GDM1 (cell line): ENCODE measurements at regions not wholly inside any gene's neighbourhood (a gene's known extent, or its start where the extent isn't known, plus 50 kb on each side); places are given as distances from the start of the nearest gene placed in this dataset.

ENCODE experiments used
- DNase-seq: peaks from one replicate; lab custom pipeline; 2025; lab: John Stamatoyannopoulos, UW

DNA sequence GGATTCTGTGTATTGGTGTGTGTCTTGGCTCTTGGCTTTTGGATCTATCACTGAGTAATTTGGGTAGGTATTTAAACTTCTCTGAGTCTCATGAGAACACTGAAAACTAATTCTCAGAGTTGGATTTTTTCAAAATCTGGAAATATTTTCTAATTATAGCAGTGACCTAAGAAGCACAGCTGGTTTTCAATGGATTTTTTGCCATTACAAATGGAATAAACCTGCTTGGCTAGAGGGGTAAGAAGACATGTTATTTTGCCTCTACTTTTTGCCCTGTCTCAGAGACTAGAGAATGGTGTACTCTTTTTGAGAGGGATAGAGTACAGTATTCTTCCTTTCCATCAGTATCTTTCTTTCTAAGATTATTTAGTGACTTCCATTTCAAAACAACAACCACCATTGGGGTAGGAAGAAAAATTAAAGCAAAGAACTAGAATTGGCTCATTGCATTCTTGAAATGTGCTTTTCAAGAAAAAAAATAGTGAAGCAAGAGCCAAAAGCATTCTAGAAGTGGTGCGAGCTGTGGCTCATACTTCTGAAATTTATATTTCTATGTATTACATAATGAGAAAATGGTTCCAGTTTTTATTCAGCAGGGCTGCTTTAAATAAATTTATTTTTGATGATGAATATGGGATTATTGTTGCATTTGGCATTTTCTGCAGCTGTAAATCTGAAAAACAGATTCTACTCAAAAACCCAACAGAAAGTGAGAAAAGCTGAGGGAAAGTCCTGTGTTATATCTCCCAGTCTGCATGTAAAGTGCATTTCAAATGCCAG is 850.2 kb upstream of the SLIT2 start:
- DNase-seq, result no peak

DNA sequence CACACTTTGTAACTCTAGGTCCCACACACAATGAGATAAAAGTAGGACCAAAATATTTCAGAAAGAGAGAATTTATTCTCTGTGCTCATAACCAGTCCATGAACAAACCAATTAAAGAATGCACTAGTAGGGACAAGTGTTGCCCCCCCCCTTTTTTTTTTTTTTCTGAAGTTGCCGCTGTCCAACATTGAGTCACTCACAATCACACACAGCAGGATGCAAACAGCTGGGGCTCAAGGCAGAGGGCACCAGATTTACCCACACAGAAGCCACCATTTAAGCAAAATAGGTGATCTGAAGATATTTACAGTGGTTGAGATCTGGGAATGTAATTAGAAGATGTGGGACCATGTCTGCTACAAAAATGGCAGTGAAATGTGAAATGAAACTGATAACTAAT is 850.9 kb upstream of the SLIT2 start:
- DNase-seq, result no peak

DNA sequence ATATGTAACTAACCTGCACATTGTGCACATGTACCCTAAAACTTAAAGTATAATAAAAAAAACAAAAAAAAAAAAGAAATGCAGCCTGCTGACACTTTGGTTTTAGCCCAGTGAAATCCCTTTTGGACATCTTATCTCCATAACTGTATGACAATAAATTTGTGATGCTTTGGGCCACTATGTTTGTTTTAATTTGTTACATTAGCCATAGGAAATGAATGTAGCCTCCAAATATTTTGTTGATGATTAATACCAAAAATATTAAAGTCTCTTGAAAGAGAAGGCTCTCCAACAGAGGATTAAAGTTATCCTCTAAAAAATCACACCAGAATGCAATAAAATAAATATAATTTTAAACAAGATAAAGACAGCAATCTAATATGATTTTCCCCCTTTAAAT is 852.7 kb upstream of the SLIT2 start:
- DNase-seq, result no peak

DNA sequence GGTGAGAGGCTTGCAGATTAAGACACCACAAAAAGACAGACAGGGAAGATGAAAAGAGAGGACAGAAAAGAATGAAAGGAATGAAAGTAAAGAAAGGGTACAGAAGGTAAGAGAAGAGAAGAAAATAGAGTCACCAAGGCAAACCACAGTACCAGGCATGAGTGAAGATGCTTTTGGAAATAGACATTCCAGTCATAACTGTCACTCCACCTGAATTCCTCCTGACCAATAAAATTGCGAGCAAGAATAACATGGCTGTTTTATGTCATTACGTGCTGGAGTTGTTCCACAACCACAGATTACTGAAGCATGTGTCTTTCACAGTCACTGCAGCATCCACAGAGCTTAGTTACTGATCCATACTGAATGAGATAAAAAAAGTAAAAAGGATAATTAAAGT is 864.9 kb upstream of the SLIT2 start:
- no peak for DNase-seq

DNA sequence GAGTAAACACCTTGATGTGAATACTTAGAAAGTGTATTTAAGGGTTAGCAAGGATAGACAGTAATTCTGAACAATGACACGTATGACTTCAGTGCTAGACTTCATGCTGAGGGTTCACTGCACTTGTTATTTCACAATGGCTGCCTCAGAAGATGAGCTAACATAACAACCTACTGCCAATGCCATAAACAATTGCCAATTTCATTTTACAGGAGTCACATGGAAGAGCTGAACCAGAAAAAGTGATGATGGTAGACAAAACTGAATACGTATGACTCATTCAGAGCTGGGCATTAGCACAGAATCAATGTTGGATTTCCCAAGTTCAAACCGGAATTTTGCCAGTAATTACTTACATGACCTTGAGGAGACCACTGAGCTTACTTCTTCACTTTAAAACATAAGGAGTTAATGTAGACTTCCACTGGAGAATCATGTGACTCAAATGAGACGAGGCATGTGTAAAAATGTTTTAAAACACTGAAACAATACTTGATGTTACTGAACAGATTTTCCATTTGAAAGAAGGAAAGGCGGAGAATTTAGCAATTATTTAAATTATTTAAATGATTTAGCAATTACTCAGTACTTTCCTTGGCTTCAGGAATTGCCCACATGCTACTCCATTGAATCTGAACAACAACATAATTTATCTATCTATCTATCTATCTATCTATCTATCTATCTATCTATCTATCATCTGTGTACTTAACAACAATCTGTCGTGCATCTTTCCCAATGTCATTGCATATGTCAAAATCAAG is 868.5 kb upstream of the SLIT2 start:
- DNase-seq, result no peak

DNA sequence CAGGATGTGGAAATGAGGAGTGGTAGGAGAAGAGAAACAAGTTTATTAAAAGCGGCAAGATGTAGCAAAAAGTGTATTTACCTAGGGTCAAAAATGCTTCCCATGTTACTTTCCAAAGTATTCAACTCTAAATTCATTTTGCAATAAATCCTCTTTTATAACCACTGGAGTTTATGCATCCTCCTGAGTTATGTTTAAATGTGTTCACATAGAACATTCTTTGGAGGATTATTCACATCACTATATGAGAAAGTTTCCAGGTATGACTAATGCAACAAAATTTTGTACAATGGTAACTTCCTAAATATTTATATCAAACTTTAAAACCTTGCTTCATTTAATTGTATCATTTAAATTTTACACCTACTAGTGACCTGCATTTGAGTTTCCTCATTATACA is 870.6 kb upstream of the SLIT2 start:
- no peak for DNase-seq

DNA sequence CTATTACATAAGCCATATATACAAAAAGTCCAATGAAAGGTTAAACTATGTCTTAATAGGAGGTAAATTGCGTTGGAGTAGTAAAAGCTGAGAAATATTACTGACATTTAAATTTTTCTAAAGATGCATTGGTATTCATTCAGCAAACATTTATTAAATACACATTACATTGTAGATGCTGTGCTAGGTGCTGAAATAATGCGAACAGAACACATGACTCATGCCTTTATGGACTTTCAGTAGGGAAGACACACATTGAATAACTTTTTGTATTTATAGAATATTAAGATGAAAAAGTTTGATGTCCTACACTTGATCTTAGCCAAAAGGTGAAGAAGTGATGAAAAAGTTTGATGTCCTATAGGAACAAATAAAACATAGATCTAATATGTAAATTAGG is 871.1 kb upstream of the SLIT2 start:
- DNase-seq, result no peak

DNA sequence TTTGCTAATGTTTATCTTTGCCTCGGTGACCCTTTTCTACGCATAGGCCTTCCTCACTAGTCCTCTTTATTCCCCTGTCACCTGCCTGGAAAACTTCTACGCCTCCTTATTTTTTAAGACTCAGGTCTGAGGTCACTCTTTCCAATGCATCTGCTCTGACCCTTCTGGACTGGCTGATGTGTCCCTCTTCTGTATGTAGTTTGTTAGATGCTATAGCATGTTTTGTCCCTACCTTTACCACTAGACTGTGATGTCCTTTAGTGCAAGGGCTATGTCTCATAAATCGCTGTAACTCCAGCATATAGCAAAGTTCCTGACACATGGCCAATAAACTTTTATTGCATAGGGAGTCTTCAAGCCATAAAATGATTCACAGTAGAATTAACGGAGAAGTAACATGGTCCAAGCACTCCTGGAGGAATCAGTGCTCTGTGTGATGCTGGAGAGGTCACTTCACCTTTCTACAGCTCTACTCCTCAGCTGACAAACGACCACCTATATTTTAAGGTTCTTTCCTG is 872.5 kb upstream of the SLIT2 start:
- no peak for DNase-seq

DNA sequence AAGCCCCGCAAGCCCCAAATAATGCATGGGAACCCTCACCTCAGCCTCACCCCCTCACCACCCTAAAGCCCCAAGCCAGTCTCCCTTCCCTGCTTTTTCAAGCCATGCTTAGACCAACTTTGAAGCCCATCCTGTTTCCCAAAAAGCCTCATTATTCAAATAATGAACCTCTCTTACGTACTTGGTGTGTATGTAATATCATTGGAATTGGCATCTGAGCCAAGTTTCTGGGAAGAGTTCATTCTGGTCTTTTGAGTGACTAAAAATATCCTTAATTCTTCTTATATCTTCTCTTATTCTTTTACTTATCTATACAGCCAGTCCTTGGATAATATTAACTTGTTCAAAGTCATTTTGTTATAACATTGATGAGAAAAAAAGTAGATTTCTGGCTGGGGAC is 875.8 kb upstream of the SLIT2 start:
- DNase-seq, result no peak

DNA sequence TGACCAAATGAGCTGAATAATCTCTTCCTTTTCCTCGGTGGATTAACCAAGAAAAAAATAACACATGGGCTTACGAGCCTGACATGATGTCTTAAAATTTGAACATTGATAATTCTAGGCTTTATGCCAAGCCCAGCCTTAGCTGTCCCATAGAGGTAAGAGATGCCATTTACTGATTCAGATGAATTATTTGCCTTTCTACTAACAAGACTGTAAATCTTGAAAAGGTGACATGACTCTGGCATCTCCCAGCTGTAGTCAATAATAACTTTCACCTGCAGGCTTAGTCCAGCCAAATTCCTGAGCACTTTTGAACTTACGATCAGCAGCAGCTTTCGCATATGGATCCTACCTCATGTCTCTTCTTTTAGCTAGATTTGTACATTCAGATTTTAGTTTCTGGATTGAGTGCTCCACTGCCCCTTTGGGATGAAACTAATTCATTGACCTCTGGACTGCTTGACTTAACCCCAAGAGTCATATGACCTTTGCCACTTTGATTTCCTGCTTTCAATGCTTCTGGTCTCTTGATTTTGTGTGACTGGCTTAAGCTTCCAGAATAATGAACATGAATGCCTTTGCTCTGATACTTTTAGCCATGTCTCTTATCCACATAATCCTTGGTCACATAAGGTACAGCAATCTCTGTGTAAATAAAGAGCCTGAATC is 876.4 kb upstream of the SLIT2 start:
- DNase-seq, result no peak

DNA sequence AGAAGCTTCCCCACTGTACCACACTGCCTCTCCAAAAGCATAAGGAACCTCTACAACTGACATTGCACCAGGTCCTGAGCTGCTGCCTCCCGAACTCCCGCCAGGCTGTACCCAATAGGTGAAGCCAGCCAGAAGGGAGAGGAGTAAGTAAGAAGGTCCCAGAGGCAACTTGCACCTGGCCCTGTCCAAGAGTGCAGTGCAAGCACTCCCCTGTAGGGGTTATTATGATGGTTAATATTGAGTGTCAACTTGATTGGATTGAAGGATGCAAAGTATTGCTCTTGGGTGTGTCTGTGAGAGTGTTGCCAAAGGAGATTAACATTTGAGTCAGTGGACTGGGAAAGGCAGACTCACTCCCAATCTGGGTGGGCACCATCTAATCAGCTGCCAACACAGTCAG is 879.3 kb upstream of the SLIT2 start:
- no peak for DNase-seq

DNA sequence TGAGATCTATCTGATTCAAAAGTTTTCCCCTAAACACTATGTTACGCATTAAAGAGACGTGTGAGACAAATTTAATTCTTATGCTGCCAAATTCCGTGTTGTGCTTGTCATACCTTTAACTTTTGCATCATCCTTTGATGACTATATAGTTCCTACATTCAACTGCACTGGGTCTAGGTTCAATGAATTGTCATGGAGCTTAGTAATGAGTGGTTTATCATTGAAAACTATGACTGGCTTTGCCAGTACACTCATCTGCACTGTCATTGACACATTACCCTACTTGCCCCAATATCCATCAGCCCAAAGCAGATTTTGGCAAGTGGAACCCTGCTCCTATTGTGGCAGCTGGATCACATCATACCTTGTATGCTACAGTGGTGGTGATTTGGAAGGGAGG is 882.9 kb upstream of the SLIT2 start:
- DNase-seq, result no peak

DNA sequence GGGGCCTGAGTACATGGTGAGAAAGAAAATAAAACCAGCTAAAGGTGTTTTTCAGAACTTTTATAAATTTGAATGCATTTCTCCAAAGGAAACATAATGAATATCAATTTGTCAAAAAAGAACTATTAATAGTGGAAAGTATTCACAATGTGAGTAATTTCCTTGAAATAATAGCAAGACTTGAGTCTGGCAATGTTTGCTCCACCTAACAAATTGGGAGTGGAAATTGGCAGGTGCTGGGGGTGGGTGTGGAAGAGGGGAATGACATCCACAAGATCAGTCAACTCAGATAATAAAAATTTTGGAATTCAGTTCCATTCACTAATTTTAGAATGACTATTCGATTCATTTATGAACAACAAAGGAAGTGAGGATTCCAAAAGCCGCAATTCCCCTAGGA is 884.8 kb upstream of the SLIT2 start:
- no peak for DNase-seq

DNA sequence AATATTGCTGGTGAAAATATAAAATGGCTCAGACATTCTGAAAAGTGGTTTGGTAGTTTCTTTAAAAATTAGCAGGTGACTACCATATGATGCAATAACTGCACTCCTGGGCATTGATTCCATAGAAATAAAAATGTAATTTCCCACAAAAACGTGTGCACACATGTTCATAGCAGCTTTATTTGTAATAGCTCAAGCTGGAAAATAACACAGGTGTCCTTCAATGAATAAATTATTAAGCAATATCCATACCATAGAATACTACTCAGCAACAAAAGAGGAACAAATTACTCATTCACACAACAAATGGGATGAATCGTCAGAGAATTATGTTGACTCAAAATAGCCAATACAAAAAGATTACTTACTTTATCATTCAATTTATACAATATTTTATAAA is 893.7 kb upstream of the SLIT2 start:
- DNase-seq, result no peak

DNA sequence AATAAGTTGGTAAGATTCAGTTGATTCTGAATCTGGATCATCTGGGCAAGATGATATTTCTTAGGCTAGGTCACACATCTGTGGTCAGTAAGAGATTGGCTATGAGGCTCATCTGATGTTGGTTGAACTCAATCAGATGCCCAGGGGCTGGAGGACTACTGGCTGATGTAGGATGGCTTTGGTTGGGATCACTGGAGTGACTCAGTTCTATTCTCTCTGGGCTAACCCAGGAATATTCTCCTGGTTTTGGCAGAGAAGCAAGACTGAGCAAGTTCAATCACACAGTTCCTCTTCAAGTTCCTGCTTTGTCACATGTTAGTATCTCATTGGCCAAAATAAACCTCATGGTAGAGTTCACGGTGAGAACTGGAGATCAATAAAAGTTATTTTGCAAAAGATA is 902.3 kb upstream of the SLIT2 start:
- no peak for DNase-seq

DNA sequence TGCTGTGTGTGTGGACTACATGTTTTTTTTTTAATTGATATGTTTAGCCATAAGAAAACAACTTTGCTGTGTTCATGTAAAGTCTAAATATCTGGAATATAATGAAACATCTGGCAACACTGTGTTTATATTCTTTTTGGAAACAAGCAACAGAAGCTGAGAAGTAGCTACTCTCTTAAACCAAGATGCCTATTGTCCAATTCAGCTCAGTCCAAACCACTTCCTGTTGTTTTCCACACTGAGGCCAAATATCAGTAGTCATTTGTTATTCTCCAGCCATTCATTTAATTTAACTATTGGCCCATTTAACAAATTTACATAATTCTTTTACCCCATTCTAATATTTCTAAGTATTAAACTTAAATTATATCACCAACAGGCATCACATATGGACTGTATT is 903.0 kb upstream of the SLIT2 start:
- DNase-seq, result no peak

DNA sequence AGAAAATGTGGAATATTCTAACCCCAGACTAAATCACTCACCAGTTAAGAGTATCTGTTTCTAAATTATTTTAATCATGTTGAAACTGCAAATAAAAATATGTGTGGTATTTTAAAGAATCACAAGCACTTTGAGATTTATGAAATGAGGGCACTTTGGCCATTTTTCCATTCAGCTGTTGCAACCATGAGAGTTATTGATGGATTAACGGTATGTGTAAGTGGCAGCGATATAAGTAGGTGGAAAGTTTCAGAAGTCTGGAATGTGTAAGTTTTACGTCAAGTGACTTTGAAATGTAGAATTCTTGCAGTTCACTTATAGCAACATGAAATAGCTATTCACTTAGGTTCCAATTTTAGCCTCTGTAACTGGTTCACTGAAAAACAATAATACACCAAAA is 905.1 kb upstream of the SLIT2 start:
- no peak for DNase-seq

DNA sequence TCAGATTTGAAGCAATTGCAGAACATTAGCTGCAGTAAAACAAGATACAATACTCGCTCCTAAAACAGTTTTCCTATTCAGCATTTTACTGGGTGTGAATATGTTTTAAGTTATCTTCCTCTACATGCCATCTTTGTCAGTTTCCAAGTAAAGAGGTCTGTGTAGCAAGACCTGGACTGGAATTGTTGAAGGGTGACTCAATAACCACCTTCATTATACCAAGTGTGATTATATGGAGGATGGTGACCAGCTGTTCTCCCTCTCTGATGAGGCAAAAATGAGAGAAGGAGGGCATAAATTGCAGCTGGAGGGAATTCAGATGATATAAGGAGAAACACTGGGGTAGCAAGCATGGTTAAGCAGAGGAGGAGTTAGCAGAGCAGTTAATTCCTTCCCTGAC is 922.1 kb upstream of the SLIT2 start:
- DNase-seq, result no peak

DNA sequence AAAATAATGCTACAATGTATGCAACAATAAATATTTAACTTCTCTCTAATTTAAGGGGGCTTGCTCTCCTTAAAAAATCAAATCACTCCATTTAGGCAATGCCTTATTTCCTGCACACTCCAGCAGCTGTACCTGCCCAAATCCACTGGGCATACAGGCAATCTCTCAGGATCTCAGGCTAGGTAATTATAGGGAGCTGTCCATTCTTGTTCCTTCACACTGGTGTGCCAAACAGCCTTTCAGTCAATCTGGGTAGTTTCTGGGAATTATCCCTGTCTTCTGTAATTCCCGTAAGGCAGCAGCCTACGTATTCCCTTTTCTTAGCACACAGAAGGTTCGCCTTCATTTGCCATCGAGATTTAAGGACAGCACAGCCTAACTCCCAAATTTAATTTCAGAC is 922.6 kb upstream of the SLIT2 start:
- DNase-seq, result no peak

DNA sequence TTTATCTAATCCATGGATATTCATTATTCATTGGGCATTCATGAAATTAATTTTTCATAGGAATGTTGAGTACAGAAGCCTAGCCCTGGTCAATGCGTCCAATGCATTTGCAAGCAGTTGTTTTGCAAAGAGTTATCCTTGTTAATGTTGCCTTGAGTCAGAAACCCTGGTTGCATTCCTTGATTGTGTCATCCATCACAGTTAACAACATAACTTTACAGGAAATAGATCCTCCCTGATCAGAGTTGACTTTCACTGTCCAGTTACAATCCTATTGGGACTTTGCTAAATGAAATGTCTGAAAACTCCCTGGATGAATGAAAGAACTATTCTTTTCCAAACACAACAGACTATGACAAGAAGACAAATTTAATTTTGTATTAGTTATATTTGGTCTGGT is 924.3 kb upstream of the SLIT2 start:
- no peak for DNase-seq

DNA sequence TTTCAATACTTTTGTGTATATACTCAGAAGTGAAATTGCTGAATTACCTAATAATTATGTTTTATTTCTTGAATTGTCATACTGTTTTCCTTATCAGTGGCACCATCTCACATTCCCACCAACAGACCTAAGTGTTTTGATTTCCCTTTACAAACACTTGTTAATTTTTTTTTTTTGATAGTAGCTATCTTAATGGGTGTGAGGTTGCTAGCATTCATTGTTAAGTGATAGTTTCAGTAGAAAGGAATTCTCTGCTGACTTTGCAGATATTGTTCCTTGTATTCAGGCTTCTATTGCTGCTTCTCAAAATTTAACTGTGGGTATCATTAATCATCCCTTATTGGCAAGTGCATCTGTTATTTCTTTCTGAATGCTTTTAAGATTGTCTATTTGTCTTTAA is 927.5 kb upstream of the SLIT2 start:
- DNase-seq, result no peak

DNA sequence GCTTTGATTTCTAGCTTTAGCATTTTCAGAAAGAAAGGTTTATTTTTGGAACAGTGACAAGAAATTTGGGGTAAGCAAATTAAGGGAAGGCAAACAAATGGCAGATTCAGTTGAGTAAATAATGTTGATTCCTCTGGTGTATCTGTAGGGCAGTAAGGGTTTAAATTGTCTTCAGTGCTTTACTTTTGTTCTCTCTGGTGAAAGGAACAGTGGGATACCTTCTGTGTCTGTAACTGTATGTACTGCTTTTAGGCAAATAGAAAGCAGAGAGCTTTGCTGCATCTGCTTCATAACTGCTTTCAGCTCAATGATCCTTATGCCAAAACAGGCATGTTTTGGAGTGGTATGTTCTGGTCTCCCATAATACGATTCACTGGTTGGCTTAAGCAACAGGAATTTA is 932.1 kb upstream of the SLIT2 start:
- DNase-seq, result no peak

DNA sequence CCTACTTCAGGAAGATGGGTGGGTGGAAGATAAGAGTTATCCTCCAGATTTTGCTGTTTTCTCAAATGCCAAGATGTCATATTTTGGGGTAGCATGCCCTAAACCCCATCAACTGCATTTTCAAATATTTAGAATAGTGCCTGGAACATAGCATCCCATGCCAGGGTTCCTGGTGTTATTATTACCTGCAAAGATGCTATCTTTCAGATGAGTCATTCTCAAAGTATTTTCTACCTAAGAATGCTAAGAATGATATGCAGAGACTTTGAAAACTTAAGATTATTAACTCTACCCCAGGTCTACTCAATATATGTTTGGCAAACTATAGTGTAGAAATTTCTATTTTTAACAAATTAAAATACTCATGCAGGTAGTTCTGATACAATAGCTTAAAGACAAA is 934.3 kb upstream of the SLIT2 start:
- no peak for DNase-seq
